ENCODE measurements at regions not wholly inside any gene's neighbourhood (a gene's known extent, or its start where the extent isn't known, plus 50 kb on each side); places are given as distances from the start of the nearest gene placed in this dataset.

- Histone ChIP-seq H3K4me1 (ENCODE audit: control insufficient read depth, extremely low read depth, insufficient read depth, low read length) (peaks cover 8% of the 10 kb centered on the region), H3K9me1 (ENCODE audit: control insufficient read depth, extremely low read depth, insufficient read depth, low read length) (no peaks in the 10 kb centered on the region), H3K9ac (ENCODE audit: control insufficient read depth, extremely low read depth, insufficient read depth, low read length) (no peak overlapping the region), H3K9me3 (ENCODE audit: control insufficient read depth, low read depth, low read length) (no peaks in the 10 kb centered on the region), H3K79me2 (ENCODE audit: control insufficient read depth, insufficient read depth, low read length) (no peaks in the 10 kb centered on the region), H3K36me3 (ENCODE audit: control insufficient read depth in 2 of 2, extremely low read depth in 1 of 2, insufficient read depth in 2 of 2, low read length in 2 of 2) (no peaks in the 10 kb centered on the region), H2AFZ (ENCODE audit: control insufficient read depth, low read length) (no peak overlapping the region), H4K20me1 (ENCODE audit: control insufficient read depth, extremely low read depth, insufficient read depth, low read length) (no peaks in the 10 kb centered on the region), H3K4me3 (ENCODE audit: control insufficient read depth in 2 of 3, extremely low read depth in 1 of 3, insufficient read depth in 2 of 3, low read depth in 1 of 3, low read length in 3 of 3) (no peak overlapping the region), H3K27me3 (ENCODE audit: control insufficient read depth, extremely low read depth, insufficient read depth, low read length) (no peaks in the 10 kb centered on the region), H3K27ac (ENCODE audit: control insufficient read depth, insufficient read depth, low read length) (no peak overlapping the region), H3K4me2 (ENCODE audit: control insufficient read depth, extremely low read depth, insufficient read depth, low read depth, low read length) (no peak overlapping the region)
- FAIRE-seq (no peak), DNase-seq (ENCODE audit: low read depth, low spot score) (no peak)
- TF ChIP-seq EZH2 (IDR thresholded peaks at IDR 0.05; ENCODE audit: low read length) (no peak), CTCF (optimal IDR thresholded peaks at IDR 0.05 in 1 of 3, IDR thresholded peaks at IDR 0.05 in 1 of 3, conservative IDR thresholded peaks at IDR 0.05 in 1 of 3; ENCODE audit: extremely low read depth in 1 of 3, insufficient read depth in 2 of 3, low read length in 3 of 3) (no peak)
- dilution Hi-C loops (cut with MboI; ENCODE audit: extremely low pct_ligation_motif_present, low sequenced_read_pairs), result no loop called here
These were observed 52.2 kb upstream of the SOD3 start for GRCh38 chr4:24743206-24743605.

- H3K27ac ChIP-seq (ENCODE audit: control insufficient read depth, insufficient read depth, low read length), result no peak overlapping the region
- TF ChIP-seq EZH2 (IDR thresholded peaks at IDR 0.05; ENCODE audit: low read length) (no peak), CTCF (optimal IDR thresholded peaks at IDR 0.05 in 1 of 3, IDR thresholded peaks at IDR 0.05 in 1 of 3, conservative IDR thresholded peaks at IDR 0.05 in 1 of 3; ENCODE audit: extremely low read depth in 1 of 3, insufficient read depth in 2 of 3, low read length in 3 of 3) (no peak)
- no peak overlapping the region for H3K4me2 ChIP-seq (ENCODE audit: control insufficient read depth, extremely low read depth, insufficient read depth, low read depth, low read length)
- H4K20me1 ChIP-seq (ENCODE audit: control insufficient read depth, extremely low read depth, insufficient read depth, low read length), result no peaks in the 10 kb centered on the region
- H3K9me1 ChIP-seq (ENCODE audit: control insufficient read depth, extremely low read depth, insufficient read depth, low read length), result no peaks in the 10 kb centered on the region
- no peak overlapping the region for H3K4me3 ChIP-seq (ENCODE audit: control insufficient read depth in 2 of 3, extremely low read depth in 1 of 3, insufficient read depth in 2 of 3, low read depth in 1 of 3, low read length in 3 of 3)
- H3K9me3 ChIP-seq (ENCODE audit: control insufficient read depth, low read depth, low read length), result no peaks in the 10 kb centered on the region
- DNase-seq (ENCODE audit: low read depth, low spot score) (no peak), FAIRE-seq (no peak)
- no peaks in the 10 kb centered on the region for H3K36me3 ChIP-seq (ENCODE audit: control insufficient read depth in 2 of 2, extremely low read depth in 1 of 2, insufficient read depth in 2 of 2, low read length in 2 of 2)
- dilution Hi-C loops (cut with MboI; ENCODE audit: extremely low pct_ligation_motif_present, low sequenced_read_pairs), result no loop called here
- no peaks in the 10 kb centered on the region for H3K79me2 ChIP-seq (ENCODE audit: control insufficient read depth, insufficient read depth, low read length)
- no peak overlapping the region for H3K9ac ChIP-seq (ENCODE audit: control insufficient read depth, extremely low read depth, insufficient read depth, low read length)
- no peak overlapping the region for H2AFZ ChIP-seq (ENCODE audit: control insufficient read depth, low read length)
- no peaks in the 10 kb centered on the region for H3K27me3 ChIP-seq (ENCODE audit: control insufficient read depth, extremely low read depth, insufficient read depth, low read length)
- peaks cover 8% of the 10 kb centered on the region for H3K4me1 ChIP-seq (ENCODE audit: control insufficient read depth, extremely low read depth, insufficient read depth, low read length)
These were observed 51.4 kb upstream of the SOD3 start for GRCh38 chr4:24743927-24744326.

Measured in keratinocyte (primary cell).